ENCODE measurements at regions not wholly inside any gene's neighbourhood (a gene's known extent, or its start where the extent isn't known, plus 50 kb on each side); places are given as distances from the start of the nearest gene placed in this dataset.
"Not testable (repeated sequence)": the region's sequence is repeated elsewhere in the genome, so short reads cannot be mapped to it uniquely, and the experiment has no call there.

DNA sequence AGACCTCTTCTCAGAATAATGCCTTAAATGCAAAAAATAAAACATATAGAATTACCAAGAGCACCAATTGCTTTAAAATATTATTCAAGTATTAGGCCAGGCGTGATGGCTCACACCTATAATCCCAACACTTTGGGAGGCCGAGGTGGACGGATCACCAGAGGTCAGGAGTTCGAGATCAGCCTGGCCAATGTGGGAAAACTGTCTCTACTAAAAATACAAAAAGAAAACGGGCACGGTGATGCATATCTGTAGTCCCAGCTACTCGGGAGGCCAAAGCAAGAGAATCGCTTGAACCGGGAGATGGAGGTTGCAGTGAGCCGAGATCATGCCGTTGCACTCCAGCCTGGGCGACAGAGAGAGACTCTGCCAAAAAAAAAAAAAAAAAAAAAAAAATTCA lies 55.4 kb upstream of the RAB6C start:
- TF ChIP-seq, protein P1, sequence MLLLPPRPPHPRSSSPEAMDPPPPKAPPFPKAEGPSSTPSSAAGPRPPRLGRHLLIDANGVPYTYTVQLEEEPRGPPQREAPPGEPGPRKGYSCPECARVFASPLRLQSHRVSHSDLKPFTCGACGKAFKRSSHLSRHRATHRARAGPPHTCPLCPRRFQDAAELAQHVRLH (CRISPR knock-in tag; IDR thresholded peaks at IDR 0.05; ENCODE audit: borderline replicate concordance, low read depth) = not testable (repeated sequence)
- TF ChIP-seq, protein P2, sequence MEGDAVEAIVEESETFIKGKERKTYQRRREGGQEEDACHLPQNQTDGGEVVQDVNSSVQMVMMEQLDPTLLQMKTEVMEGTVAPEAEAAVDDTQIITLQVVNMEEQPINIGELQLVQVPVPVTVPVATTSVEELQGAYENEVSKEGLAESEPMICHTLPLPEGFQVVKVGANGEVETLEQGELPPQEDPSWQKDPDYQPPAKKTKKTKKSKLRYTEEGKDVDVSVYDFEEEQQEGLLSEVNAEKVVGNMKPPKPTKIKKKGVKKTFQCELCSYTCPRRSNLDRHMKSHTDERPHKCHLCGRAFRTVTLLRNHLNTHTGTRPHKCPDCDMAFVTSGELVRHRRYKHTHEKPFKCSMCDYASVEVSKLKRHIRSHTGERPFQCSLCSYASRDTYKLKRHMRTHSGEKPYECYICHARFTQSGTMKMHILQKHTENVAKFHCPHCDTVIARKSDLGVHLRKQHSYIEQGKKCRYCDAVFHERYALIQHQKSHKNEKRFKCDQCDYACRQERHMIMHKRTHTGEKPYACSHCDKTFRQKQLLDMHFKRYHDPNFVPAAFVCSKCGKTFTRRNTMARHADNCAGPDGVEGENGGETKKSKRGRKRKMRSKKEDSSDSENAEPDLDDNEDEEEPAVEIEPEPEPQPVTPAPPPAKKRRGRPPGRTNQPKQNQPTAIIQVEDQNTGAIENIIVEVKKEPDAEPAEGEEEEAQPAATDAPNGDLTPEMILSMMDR (CRISPR knock-in tag; IDR thresholded peaks at IDR 0.05) = not testable (repeated sequence)
- TF ChIP-seq, protein P3, sequence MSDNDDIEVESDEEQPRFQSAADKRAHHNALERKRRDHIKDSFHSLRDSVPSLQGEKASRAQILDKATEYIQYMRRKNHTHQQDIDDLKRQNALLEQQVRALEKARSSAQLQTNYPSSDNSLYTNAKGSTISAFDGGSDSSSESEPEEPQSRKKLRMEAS (IDR thresholded peaks at IDR 0.05) = not testable (repeated sequence)
- not testable (repeated sequence) for TF ChIP-seq ZBTB8A (CRISPR knock-in tag; IDR thresholded peaks at IDR 0.05; ENCODE audit: borderline replicate concordance, low read depth)
